Endodermal cell (in vitro differentiated cells): ENCODE measurements at regions not wholly inside any gene's neighbourhood (a gene's known extent, or its start where the extent isn't known, plus 50 kb on each side); places are given as distances from the start of the nearest gene placed in this dataset.

Experiments used
- DNase-seq: peaks from one replicate; pipeline ENCODE4 v3.0.0-alpha.2; 2017
- H3K27ac ChIP-seq: 2 replicates; pipeline ENCODE4 v1.5.1; 2013; ENCODE audit warnings: mild to moderate bottlenecking, low read depth, low read length, moderate library complexity
- H3K27me3 ChIP-seq: 2 replicates; pipeline ENCODE4 v1.6.1; 2013; ENCODE audit warnings: mild to moderate bottlenecking, low read length, moderate library complexity; ENCODE audit not compliant: insufficient read depth, control insufficient read depth, poor library complexity, severe bottlenecking
- H3K36me3 ChIP-seq: 2 replicates; pipeline ENCODE4 v1.7.0; 2013; ENCODE audit warnings: mild to moderate bottlenecking, low read length, moderate library complexity; ENCODE audit not compliant: control insufficient read depth, insufficient read depth
- H3K4me1 ChIP-seq: one replicate; pipeline ENCODE4 v1.7.0; 2013; ENCODE audit warnings: low read length; ENCODE audit not compliant: control insufficient read depth, insufficient read depth
- H3K4me3 ChIP-seq: 2 replicates; pipeline ENCODE4 v1.5.1; 2013; ENCODE audit warnings: mild to moderate bottlenecking, low read length, moderate library complexity
- H3K9ac ChIP-seq: 2 replicates; pipeline ENCODE4 v1.6.1; 2013; ENCODE audit warnings: mild to moderate bottlenecking, low read length, moderate library complexity; ENCODE audit not compliant: poor library complexity, severe bottlenecking; ENCODE audit errors: extremely low read depth
- H3K9me3 ChIP-seq: 2 replicates; pipeline ENCODE4 v1.6.1; 2013; ENCODE audit warnings: mild to moderate bottlenecking, low read length, moderate library complexity; ENCODE audit not compliant: control insufficient read depth
- H3K27ac Mint-ChIP-seq: 2 replicates; pipeline ENCODE4 v1.8.0; 2020; ENCODE audit warnings: mixed read lengths
- H3K27me3 Mint-ChIP-seq: 2 replicates; pipeline ENCODE4 v1.8.0; 2021; ENCODE audit warnings: mild to moderate bottlenecking, mixed read lengths; ENCODE audit not compliant: insufficient read depth
- H3K36me3 Mint-ChIP-seq: 2 replicates; pipeline ENCODE4 v1.8.0; 2020; ENCODE audit warnings: low read depth, mixed read lengths
- H3K4me1 Mint-ChIP-seq: 2 replicates; pipeline ENCODE4 v1.8.0; 2020; ENCODE audit warnings: mixed read lengths
- H3K4me3 Mint-ChIP-seq: 2 replicates; pipeline ENCODE4 v1.8.0; 2020; ENCODE audit warnings: mild to moderate bottlenecking, moderate library complexity, mixed read lengths
- H3K9me3 Mint-ChIP-seq: 2 replicates; pipeline ENCODE4 v1.8.0; 2020; ENCODE audit warnings: mild to moderate bottlenecking, mixed read lengths
- CTCF ChIP-seq: fragments of 200-600 bp; sonication (generic); conservative IDR thresholded peaks from 2 replicates; pipeline ENCODE4 v1.5.0; 2021; ENCODE audit warnings: antibody characterized with exemption, mild to moderate bottlenecking
- WGBS, 2 experiments: methylation state at CpG; one replicate each; pipeline versions ENCODE4 v1.1.5 to v1.1.7; 2013; ENCODE audit warnings: missing lambda C conversion rate in 2 of 2, mixed read lengths in 1 of 2; ENCODE audit not compliant: insufficient coverage in 1 of 2, insufficient read length in 1 of 2; 5-methylcytosine and 5-hydroxymethylcytosine counted together

DNA sequence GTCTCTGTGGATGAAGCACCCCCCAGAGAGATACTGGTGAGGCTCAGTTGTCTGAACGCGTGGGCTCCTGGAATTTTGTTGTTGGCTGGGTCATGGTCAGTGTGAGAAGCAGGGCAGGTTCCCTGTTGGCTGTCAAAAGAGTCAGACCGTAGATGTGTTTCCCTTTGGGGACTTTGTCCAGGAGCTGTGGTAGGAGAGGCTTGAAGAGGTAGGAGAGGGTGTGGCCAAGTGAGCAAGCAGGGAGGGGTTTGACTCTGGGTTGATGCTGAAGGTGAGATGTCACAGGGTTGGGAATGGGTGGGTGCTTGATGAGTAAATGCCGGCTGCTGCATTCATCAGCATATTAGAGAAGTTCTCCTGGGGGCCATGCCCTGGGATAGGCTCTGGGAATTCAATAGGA lies 803.2 kb downstream of the TBC1D22A start:
- no peak overlapping the region for H3K27ac ChIP-seq
- H3K36me3 ChIP-seq = no peaks in the 10 kb centered on the region
- TF ChIP-seq CTCF = no peak
- Mint-ChIP-seq H3K4me3 (no peak overlapping the region), H3K27ac (no peak overlapping the region), H3K4me1 (no peaks in the 10 kb centered on the region), H3K36me3 (no peaks in the 10 kb centered on the region), H3K9me3 (peaks cover 100% of the 10 kb centered on the region), H3K27me3 (no peaks in the 10 kb centered on the region)
- WGBS, 2 experiments = 86 to 93% methylated on average over 2 to 4 of the region's 4 CpGs
- H3K9ac ChIP-seq = no peak overlapping the region
- DNase-seq = no peak
- peaks cover 13% of the 10 kb centered on the region for H3K9me3 ChIP-seq
- no peaks in the 10 kb centered on the region for H3K4me1 ChIP-seq
- H3K27me3 ChIP-seq = no peaks in the 10 kb centered on the region
- H3K4me3 ChIP-seq = no peak overlapping the region

- H3K9me3 Mint-ChIP-seq = peaks cover 99% of the 10 kb centered on the region
- no peaks in the 10 kb centered on the region for H3K27me3 Mint-ChIP-seq
- Histone ChIP-seq H3K27me3 (no peaks in the 10 kb centered on the region), H3K9ac (no peak overlapping the region), H3K27ac (no peak overlapping the region), H3K4me3 (no peak overlapping the region), H3K36me3 (no peaks in the 10 kb centered on the region), H3K4me1 (no peaks in the 10 kb centered on the region), H3K9me3 (peaks cover 18% of the 10 kb centered on the region)
- H3K36me3 Mint-ChIP-seq = no peaks in the 10 kb centered on the region
- 85 to 95% methylated on average over 6 to 17 of the region's 17 CpGs for WGBS, 2 experiments
- H3K4me1 Mint-ChIP-seq = no peaks in the 10 kb centered on the region
- no peak for DNase-seq
- H3K27ac Mint-ChIP-seq = no peak overlapping the region
- TF ChIP-seq CTCF = no peak
- H3K4me3 Mint-ChIP-seq = no peak overlapping the region
Observed at GRCh38 chr22:47564651-47565434, 802.4 kb downstream of the TBC1D22A start.

GRCh38 chr22:47564158-47564450 lies 801.7 kb downstream of the TBC1D22A start:
- WGBS, 2 experiments = 90 to 93% methylated on average over 3 to 12 of the region's 12 CpGs
- Histone ChIP-seq H3K36me3 (no peaks in the 10 kb centered on the region), H3K9ac (no peak overlapping the region), H3K4me1 (no peaks in the 10 kb centered on the region), H3K9me3 (peaks cover 23% of the 10 kb centered on the region), H3K27me3 (no peaks in the 10 kb centered on the region), H3K4me3 (no peak overlapping the region), H3K27ac (no peak overlapping the region)
- no peak overlapping the region for H3K27ac Mint-ChIP-seq
- H3K27me3 Mint-ChIP-seq = no peaks in the 10 kb centered on the region
- no peak for TF ChIP-seq CTCF
- H3K36me3 Mint-ChIP-seq = no peaks in the 10 kb centered on the region
- no peaks in the 10 kb centered on the region for H3K4me1 Mint-ChIP-seq
- no peak overlapping the region for H3K4me3 Mint-ChIP-seq
- peaks cover 98% of the 10 kb centered on the region for H3K9me3 Mint-ChIP-seq
- DNase-seq = no peak
